GM12873 (cell line): ENCODE measurements at regions not wholly inside any gene's neighbourhood (a gene's known extent, or its start where the extent isn't known, plus 50 kb on each side); places are given as distances from the start of the nearest gene placed in this dataset.

Experiments used
- TF ChIP-seq, protein P1 (sequence below): IDR thresholded peaks from 2 replicates; pipeline ENCODE4 v1.5.1; 2012; ENCODE audit warnings: low read depth, mild to moderate bottlenecking, moderate library complexity, low read length, control low read depth; ENCODE audit not compliant: insufficient read depth; ENCODE audit errors: missing control alignments

DNA sequence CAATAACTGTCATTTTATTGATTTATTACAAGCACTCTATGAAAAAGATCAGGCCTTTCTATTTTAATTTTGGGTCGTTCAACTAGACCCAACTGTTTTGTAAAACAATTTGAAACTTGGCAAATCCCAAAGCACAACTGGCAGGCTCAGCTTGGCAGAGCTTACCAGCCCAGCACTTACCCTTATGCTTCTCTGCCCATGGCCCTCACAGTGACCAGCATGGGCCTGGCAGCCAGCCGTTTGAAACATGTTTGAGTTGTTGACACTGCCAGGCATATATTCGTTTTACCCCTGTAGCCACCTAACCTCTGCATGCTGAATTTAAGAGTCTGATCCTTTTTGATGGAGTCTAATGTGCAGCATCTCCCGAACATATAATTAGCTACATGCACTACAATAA is 796.7 kb upstream of the ADGRL2 start:
- TF ChIP-seq, protein P1, sequence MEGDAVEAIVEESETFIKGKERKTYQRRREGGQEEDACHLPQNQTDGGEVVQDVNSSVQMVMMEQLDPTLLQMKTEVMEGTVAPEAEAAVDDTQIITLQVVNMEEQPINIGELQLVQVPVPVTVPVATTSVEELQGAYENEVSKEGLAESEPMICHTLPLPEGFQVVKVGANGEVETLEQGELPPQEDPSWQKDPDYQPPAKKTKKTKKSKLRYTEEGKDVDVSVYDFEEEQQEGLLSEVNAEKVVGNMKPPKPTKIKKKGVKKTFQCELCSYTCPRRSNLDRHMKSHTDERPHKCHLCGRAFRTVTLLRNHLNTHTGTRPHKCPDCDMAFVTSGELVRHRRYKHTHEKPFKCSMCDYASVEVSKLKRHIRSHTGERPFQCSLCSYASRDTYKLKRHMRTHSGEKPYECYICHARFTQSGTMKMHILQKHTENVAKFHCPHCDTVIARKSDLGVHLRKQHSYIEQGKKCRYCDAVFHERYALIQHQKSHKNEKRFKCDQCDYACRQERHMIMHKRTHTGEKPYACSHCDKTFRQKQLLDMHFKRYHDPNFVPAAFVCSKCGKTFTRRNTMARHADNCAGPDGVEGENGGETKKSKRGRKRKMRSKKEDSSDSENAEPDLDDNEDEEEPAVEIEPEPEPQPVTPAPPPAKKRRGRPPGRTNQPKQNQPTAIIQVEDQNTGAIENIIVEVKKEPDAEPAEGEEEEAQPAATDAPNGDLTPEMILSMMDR, result no peak

DNA sequence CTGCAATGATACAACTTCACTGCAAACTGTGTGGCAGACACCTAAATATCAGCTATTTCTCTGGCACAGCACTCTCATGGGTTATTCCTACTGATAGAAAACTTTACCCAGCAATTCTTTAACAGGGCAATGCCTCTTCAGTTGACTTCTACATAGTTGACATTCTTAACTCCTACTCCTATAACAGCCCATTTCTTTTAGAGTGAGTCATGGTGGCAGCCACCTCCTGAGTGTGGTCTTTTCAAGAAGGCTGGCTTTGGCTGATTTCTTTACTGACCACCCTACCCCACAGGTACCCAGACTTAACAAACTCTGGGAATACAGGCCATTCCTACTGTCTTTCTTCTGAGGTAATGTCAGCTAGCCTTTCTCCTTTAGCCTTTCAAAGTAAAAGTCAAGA is 805.8 kb upstream of the ADGRL2 start:
- TF ChIP-seq, protein P1, result no peak

DNA sequence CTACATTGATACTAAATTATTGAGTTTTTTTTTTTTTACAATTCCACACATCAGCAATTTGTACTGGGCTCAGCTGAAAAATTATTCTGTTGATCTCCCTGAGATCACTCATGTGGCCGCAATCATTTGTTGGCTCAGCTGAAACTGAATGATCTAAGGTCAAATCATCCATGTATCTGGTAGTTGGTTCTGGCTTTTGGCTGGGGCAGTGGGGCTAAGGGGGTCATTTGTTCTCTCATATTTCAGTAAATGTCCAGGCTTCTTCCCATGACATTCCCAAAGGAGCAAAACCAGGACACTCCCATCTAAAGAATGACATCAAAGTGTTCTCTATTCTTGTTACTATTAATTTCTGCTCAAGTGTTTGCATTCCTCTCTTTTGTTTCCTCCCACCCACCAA is 806.7 kb upstream of the ADGRL2 start:
- TF ChIP-seq, protein P1, result no peak

DNA sequence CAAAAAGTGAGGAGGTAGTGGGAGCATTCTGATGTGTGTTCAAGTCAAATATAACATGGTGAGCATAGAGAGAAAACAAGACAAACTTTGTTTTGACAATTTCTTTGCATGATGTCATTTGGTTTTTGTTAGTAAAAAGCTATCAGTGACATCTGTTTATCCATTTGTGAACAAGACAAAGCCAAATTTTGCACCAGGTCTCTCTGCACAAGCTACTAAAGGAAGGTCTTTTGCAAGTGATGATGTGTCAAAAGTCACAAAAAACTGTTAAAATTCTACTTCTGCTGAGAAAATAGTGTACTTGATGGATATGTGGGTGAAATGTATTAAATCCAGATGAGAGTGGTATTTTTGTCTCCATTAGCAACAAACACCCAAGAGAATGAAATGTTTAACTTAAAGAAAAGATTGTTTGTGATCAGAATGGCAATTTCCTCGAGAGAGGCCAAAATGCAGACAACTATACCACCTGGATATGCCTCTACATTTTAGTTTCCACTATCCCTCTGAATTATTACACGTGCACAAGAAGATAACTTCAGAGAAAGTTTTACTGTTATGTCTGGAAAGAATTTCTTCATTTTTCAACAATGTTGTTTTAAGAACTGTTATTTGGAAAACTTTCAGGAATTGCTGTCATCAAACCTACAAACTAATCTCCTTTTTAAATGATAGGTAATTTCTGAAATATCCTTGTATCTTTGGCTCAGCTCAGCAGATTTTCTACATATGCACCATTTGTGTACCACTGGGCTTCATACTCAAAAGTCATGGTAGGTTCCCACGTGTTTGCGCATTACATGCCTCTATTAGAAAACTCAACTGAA is 807.4 kb upstream of the ADGRL2 start:
- TF ChIP-seq, protein P1, result no peak

DNA sequence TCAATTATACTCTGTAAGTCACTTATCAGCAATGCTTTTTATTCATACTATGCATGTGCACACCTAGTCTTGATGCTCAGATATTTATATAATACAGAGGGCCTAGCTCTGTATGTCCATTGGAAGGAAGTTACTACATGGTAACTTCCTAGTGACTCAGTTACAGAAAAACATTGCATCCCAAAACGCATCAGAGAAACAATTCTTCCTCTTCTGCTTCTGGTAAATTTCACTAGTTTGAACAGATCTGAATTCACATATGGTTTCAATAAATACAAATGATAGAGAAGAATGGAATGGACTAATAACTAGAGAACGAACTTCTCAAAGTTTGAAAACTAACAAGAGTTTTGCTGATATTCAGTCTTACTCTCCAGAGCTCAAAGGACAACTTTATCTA is 811.3 kb upstream of the ADGRL2 start:
- TF ChIP-seq, protein P1, result no peak

DNA sequence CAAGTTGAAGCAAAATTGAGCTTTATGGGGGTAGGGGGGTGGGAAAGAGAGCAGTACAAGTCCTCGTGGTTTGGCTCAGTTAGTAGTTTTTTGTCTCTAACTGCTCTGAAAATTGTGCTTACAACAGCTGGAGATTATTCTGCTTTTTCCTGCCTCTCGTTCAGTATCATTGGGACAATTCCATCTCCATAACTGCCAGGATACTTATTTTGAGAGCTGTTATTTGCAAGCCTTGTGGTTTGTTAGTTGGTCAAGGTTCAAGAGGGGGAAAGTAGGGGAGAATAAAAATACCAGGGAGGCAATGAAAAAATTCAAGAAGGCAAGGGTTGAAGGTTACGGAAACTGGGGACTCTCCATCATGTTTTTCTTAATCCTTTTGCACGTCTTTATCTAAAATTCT is 811.8 kb upstream of the ADGRL2 start:
- TF ChIP-seq, protein P1, result no peak

DNA sequence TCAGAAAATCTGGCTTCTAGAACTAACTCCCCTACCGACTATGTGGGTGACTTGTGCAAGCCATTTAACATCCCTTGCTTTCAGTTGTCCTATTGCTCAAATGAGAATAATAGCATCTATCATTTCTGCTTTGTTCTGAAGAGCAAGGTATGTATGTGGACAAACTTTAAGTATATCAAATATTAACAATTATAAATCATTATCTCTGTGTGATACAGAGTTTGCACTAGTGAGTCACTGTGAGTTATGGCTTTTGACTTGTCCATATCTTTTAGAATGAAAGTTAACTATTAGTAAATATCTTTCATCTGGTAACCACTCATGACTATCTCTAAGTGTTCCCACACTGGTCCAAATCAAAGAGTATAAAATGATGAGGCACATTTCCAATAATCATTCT is 812.9 kb upstream of the ADGRL2 start:
- TF ChIP-seq, protein P1, result no peak

DNA sequence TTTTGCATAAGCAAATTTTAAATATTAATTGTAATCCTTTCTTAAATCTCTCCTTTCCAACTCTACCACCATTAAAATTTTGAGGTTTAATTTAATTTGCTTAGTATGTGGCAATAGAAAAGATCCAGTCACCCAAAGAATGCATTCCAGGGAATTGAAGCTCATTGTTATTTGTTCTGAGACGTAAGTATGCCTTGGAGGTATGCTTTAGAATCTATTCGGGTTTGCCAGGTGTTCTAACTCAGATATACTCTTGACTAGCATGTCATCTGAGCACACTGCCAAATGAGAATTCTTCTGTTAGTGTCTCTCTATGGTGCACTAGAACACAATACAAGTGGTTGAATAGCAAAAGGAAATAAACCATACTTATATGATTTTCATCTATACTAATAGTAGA is 813.6 kb upstream of the ADGRL2 start:
- TF ChIP-seq, protein P1, result no peak
